ENCODE measurements at regions not wholly inside any gene's neighbourhood (a gene's known extent, or its start where the extent isn't known, plus 50 kb on each side); places are given as distances from the start of the nearest gene placed in this dataset.

DNA sequence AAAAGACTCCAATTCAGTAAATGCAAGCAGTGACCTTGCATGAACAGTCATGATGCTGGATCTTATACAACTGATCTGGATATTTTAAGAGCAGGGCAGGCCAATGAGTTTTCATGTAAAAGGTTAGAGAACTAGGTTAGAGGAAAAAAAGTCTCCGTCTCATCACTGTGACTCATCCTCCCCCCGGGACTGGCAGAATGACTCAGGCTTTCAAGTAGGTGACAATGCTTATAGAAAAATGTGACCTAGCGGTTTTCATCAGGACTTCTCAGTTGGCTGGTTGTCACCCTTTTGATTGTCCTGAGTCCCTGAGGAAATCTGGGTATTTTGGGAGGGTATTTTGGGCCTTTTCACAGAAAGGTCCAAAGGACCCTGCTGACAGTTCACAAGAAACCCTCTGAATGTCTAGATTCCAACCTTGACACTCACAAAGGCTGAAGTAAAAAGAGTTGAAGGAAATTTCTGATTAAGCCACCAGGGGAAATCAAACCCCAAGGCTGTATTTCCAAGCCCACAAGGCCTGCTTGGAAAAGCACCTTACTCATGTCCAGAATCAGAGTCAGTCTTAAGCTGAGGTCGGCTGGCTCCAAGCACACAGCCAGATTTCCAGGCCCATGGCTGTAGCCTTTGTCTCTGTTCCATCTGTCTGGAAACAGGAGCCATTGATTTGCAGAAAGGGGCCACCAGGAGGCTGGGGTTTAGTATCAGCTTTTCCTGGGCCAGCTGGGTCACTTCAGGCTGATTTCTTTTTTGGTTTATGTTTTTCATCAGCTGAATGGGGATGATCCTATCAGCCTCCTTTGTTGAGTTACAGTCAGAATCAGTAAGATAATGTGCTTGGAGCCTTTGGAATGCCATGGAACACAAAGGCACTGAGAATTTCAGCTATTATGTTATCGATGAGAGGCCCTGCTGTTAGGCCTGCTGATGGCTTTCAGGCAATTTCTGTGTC lies 226.4 kb upstream of the HABP2 start:
- peak; percentile 41 for DNase-seq (ENCODE audit: low spot score)

- DNase-seq (ENCODE audit: low spot score): no peak
These were observed 223.7 kb upstream of the HABP2 start for GRCh38 chr10:113329121-113329596.

DNA sequence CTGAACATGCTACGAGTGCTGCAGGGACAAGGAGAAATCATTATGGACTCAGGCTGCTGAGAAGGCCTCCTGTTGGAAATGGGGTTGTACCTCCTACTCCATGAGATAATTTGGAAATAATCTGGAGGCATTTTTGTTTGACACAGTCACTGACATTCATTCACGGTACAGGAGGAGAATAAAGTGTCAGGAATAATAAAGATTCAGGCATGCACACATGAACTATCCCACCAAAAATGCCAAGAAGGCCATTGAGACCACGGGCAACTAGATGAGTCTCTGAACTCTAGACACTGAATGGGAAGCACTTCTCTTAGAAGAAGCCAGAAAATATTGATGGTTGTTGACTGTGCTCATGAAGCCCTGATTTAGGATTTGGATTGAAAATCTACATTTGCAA lies 220.9 kb upstream of the HABP2 start:
- DNase-seq (ENCODE audit: low spot score): no peak

- no peak for DNase-seq (ENCODE audit: low spot score)
These were observed 219.5 kb upstream of the HABP2 start for GRCh38 chr10:113333313-113333712.

GRCh38 chr10:113335592-113335991 lies 217.3 kb upstream of the HABP2 start:
- DNase-seq (ENCODE audit: low spot score): no peak

GRCh38 chr10:113336549-113337130 lies 216.2 kb upstream of the HABP2 start:
- DNase-seq (ENCODE audit: low spot score): no peak

DNA sequence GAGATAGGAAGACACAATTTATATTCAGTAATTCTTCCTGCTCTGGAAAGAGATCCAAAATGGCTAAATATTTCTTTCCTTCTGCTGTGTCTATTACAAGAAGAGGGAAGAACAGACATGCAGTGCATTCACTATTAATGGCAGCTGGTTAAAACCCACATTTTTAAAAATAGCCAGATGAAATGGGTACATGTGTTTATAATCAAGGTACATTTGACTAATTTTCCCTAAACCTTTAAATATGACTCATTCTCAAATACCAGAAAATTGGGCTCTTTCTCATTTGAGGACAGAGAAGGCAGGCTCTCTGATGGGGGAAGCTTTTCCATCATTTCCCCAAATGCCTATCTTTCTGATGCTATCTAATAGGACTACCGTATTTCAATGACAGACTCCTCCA lies 215.7 kb upstream of the HABP2 start:
- no peak for DNase-seq (ENCODE audit: low spot score)

- DNase-seq (ENCODE audit: low spot score): no peak
These were observed 213.7 kb upstream of the HABP2 start for GRCh38 chr10:113339121-113339520.

GRCh38 chr10:113340282-113340681 lies 212.6 kb upstream of the HABP2 start:
- no peak for DNase-seq (ENCODE audit: low spot score)

DNA sequence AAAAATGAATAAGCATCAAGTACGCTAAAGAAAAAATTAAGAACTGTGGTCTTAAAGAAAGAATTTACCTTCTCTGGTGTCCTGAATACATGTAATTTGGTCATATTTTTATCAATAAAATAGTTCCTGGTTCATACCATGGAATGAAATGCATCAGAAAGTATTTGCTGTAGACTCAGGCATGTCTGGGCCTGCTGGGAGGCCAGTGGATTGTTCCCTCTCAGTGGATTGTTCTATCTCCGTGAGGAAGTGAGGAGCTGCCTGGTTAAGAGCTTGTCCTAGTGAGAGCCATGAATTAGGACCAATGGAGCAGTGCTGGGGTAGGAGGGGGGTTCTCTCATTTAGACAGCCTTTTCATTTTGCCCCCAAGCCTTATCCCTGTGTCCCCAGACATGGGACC lies 211.7 kb upstream of the HABP2 start:
- no peak for DNase-seq (ENCODE audit: low spot score)

- no peak for DNase-seq (ENCODE audit: low spot score)
These were observed 206.8 kb upstream of the HABP2 start for GRCh38 chr10:113345826-113346624.

- no peak for DNase-seq (ENCODE audit: low spot score)
These were observed 205.3 kb upstream of the HABP2 start for GRCh38 chr10:113347508-113347907.

DNA sequence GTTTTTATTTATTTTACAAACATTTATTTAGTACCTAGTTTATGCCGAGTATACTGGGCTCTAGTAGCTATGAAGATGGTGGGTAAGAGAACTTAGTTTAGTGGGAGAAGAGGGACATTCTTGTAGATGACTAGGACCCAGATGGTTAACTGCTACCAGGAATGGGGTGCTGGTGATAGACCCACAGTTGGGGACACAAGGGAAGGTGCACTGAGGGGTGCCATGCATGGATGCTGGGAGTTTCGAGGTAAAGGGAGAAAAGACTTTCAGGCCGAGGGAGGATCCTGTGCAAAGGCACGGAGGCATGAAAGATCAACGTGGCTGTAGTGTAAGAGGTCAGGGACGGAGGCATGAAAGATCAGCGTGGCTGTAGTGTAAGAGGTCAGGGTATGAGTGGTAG lies 204.2 kb upstream of the HABP2 start:
- no peak for DNase-seq (ENCODE audit: low spot score)

DNA sequence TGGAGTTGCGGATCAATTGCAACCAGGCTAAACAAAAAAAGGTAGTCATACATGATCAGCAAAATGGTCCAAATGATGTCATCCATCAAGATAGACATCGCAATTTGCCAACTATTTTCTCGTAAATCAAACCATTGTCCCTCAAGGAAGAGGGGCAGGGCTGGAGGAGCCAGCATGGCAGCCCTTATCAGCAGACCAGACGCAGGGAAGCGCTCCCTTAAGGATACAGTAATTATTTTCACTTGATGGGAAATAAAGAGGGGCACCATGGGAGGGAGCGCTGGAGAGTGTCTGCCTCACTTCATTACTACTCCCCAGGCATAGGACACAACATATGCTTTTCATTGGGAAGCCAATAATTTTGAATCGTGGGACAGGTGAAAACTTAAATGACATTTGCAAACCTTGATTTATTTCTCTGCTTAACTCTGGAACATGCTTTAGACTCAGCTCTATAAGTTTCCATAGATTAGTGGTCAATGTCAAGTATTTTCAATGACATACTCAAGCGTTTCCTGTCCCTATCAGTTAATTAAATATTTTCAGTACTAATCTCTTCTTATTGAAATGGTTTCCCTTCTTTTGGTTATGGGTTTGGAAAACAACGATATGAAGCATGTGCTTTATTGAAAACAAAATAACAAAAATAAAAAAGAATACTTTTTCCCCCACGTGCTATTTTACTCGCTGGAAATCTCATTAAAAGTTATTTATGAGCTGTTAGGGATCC lies 202.4 kb upstream of the HABP2 start:
- DNase-seq (ENCODE audit: low spot score): no peak

DNA sequence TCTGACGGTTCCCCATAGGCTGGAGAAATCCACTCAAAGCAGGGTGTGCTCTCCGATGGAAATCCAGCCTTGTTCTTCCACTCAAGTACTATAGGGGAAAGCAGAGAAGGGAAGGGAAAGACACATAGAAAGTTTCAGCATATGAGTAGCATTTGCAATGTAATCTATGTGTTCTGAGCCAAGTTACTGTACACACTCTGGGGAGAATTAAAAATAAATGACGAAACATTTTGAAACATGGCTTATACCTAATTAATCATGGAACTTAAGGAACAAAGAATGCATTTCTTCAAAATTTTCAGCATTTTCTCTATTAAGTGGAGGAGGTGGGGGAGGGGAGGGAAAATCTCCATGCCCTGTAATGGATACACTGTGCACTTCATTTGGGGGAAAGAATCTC lies 198.1 kb upstream of the HABP2 start:
- DNase-seq (ENCODE audit: low spot score): no peak

- DNase-seq (ENCODE audit: low spot score): no peak
These were observed 195.8 kb upstream of the HABP2 start for GRCh38 chr10:113356794-113357680.

- peak; percentile 17 for DNase-seq (ENCODE audit: low spot score)
These were observed 195.1 kb upstream of the HABP2 start for GRCh38 chr10:113357681-113358300.

DNA sequence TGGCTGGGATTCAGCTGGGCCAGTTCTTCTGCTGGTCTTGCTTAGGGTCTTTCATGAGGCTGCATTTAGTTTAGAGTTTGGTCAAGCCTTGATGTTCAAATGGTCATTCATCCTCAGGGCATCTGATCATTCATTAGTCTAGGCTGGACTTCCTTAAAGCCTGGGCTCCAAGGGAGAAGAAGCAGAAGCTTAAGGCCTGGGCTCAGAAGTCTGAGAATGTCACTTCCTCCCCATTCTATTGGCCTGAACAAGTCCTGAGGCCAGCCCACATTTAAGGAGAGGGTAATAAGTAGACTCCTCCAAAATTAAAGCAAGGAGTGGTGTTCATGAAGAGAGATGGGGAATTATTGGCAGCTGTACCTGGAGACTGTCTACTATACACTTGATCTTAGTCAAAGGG lies 193.2 kb upstream of the HABP2 start:
- no peak for DNase-seq (ENCODE audit: low spot score)

- DNase-seq (ENCODE audit: low spot score): no peak
These were observed 192.0 kb upstream of the HABP2 start for GRCh38 chr10:113360870-113361269.

DNA sequence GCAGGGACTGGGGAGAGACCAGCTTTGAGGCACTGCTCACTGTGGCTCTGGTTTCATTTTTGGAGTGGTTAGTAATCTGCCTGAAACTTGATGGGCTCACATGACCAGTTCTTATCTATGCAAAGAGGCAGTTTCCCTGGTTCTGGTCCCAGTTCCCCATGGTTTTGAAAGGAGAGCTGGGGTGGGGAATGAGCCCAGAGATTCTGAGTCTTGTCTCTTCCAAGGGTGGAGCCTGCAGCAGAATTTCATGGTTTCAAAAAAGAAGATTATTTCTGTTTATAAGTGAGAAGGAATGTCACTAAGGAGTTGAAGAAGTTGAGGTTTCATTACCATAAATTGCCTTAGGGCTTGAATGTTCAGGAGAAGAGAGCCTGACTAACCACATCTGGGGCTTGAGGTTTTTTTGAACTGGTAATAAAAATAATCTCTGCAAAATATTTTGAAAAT lies 190.2 kb upstream of the HABP2 start:
- no peak for DNase-seq (ENCODE audit: low spot score)
